NCI-H774 (cell line): ENCODE measurements at regions not wholly inside any gene's neighbourhood (a gene's known extent, or its start where the extent isn't known, plus 50 kb on each side); places are given as distances from the start of the nearest gene placed in this dataset.
A peak's percentile ranks its signal among the peaks of the same experiment; 100 is the strongest.
"Not testable (repeated sequence)": the region's sequence is repeated elsewhere in the genome, so short reads cannot be mapped to it uniquely, and the experiment has no call there.

ENCODE experiments used
- DNase-seq: peaks from one replicate; lab custom pipeline; 2025; lab: John Stamatoyannopoulos, UW

GRCh38 chr15:67918205-67918861 lies 78.5 kb upstream of the RNU6-1 start:
- no peak for DNase-seq

- DNase-seq, result no peak
These were observed 80.8 kb upstream of the RNU6-1 start for GRCh38 chr15:67920524-67921240.

- no peak for DNase-seq
These were observed 82.3 kb upstream of the RNU6-1 start for GRCh38 chr15:67922106-67922675.

GRCh38 chr15:67922971-67923945 lies 83.4 kb upstream of the RNU6-1 start:
- peak; percentile 96 for DNase-seq

GRCh38 chr15:67924359-67924974 lies 84.6 kb upstream of the RNU6-1 start:
- DNase-seq, result no peak

GRCh38 chr15:67925182-67925581 lies 85.3 kb upstream of the RNU6-1 start:
- no peak for DNase-seq

GRCh38 chr15:67927501-67928168 lies 87.8 kb upstream of the RNU6-1 start:
- DNase-seq, result no peak

GRCh38 chr15:67928666-67929065 lies 88.8 kb upstream of the RNU6-1 start:
- no peak for DNase-seq

- no peak for DNase-seq
These were observed 90.9 kb upstream of the RNU6-1 start for GRCh38 chr15:67930720-67931119.

- no peak for DNase-seq
These were observed 92.0 kb upstream of the RNU6-1 start for GRCh38 chr15:67931861-67932260.

GRCh38 chr15:67934126-67934525 lies 94.3 kb upstream of the RNU6-1 start:
- DNase-seq, result not testable (repeated sequence)

GRCh38 chr15:67935244-67935643 lies 95.4 kb upstream of the RNU6-1 start:
- DNase-seq, result no peak

- no peak for DNase-seq
These were observed 96.4 kb upstream of the RNU6-1 start for GRCh38 chr15:67936258-67936657.

GRCh38 chr15:67937153-67937761 lies 97.4 kb upstream of the RNU6-1 start:
- DNase-seq, result no peak

- not testable (repeated sequence) for DNase-seq
These were observed 99.3 kb upstream of the RNU6-1 start for GRCh38 chr15:67939179-67939578.

- DNase-seq, result not testable (repeated sequence)
These were observed 99.9 kb upstream of the RNU6-1 start for GRCh38 chr15:67939588-67940323.

GRCh38 chr15:67940324-67940719 lies 100.5 kb upstream of the RNU6-1 start:
- no peak for DNase-seq

GRCh38 chr15:67941648-67942310 lies 101.9 kb upstream of the RNU6-1 start:
- no peak for DNase-seq

- DNase-seq, result no peak
These were observed 103.6 kb upstream of the RNU6-1 start for GRCh38 chr15:67943475-67943874.
